HFFc6 (cell line): ENCODE measurements at regions not wholly inside any gene's neighbourhood (a gene's known extent, or its start where the extent isn't known, plus 50 kb on each side); places are given as distances from the start of the nearest gene placed in this dataset.
"Not testable (repeated sequence)": the region's sequence is repeated elsewhere in the genome, so short reads cannot be mapped to it uniquely, and the experiment has no call there.

Experiments
- DNase-seq: peaks from one replicate; pipeline ENCODE4 v3.0.0-alpha.2; 2018
- H3K27ac Mint-ChIP-seq: 2 replicates; pipeline ENCODE4 v1.8.0; 2020; ENCODE audit warnings: mild to moderate bottlenecking, mixed read lengths
- H3K27me3 Mint-ChIP-seq: 2 replicates; pipeline ENCODE4 v1.8.0; 2021; ENCODE audit warnings: mild to moderate bottlenecking, moderate library complexity, mixed read lengths; ENCODE audit not compliant: insufficient read depth
- H3K36me3 Mint-ChIP-seq: 2 replicates; pipeline ENCODE4 v1.8.0; 2021; ENCODE audit warnings: low read depth, mixed read lengths
- H3K4me1 Mint-ChIP-seq: 2 replicates; pipeline ENCODE4 v1.8.0; 2020; ENCODE audit warnings: low read depth, mixed read lengths
- H3K4me3 Mint-ChIP-seq: 2 replicates; pipeline ENCODE4 v1.8.0; 2020; ENCODE audit warnings: mild to moderate bottlenecking, moderate library complexity, mixed read lengths
- H3K9me3 Mint-ChIP-seq: 2 replicates; pipeline ENCODE4 v1.8.0; 2020; ENCODE audit warnings: mild to moderate bottlenecking, mixed read lengths
- TF ChIP-seq, protein P1 (sequence below): fragments of 200-600 bp; sonication (generic); IDR thresholded peaks from 2 replicates; pipeline ENCODE4 v1.5.0; 2021; ENCODE audit warnings: antibody characterized with exemption, mild to moderate bottlenecking

DNA sequence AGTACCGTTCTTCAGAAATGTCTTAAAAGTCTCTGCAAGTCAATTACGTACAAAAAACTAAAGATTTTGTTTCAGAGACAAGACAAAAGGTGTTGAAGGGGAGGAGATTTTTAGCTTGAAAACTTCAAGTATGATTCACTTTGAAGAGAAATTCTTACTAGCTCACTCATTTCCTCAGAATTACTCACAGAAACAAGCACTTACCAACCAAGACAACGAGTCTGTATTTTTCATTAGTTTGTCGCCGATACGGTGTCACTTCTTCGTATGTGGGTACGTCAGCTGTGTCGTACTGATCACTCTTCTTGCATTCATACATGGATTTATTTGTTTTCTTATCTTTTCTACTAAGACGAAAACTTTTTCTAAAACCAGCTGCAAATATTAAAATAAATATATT lies 90.6 kb upstream of the ODAD2 start:
- H3K27ac Mint-ChIP-seq = peak overlapping the region; percentile 93
- H3K9me3 Mint-ChIP-seq = peaks cover 20% of the 10 kb centered on the region
- H3K4me3 Mint-ChIP-seq = peak overlapping the region; percentile 68
- peaks cover 43% of the 10 kb centered on the region for H3K36me3 Mint-ChIP-seq
- TF ChIP-seq, protein P1, sequence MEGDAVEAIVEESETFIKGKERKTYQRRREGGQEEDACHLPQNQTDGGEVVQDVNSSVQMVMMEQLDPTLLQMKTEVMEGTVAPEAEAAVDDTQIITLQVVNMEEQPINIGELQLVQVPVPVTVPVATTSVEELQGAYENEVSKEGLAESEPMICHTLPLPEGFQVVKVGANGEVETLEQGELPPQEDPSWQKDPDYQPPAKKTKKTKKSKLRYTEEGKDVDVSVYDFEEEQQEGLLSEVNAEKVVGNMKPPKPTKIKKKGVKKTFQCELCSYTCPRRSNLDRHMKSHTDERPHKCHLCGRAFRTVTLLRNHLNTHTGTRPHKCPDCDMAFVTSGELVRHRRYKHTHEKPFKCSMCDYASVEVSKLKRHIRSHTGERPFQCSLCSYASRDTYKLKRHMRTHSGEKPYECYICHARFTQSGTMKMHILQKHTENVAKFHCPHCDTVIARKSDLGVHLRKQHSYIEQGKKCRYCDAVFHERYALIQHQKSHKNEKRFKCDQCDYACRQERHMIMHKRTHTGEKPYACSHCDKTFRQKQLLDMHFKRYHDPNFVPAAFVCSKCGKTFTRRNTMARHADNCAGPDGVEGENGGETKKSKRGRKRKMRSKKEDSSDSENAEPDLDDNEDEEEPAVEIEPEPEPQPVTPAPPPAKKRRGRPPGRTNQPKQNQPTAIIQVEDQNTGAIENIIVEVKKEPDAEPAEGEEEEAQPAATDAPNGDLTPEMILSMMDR = no peak
- DNase-seq = peak; percentile 91
- H3K27me3 Mint-ChIP-seq = peaks cover 2% of the 10 kb centered on the region; the same call in 1 of the 2 replicates
- peaks cover 55% of the 10 kb centered on the region for H3K4me1 Mint-ChIP-seq

DNA sequence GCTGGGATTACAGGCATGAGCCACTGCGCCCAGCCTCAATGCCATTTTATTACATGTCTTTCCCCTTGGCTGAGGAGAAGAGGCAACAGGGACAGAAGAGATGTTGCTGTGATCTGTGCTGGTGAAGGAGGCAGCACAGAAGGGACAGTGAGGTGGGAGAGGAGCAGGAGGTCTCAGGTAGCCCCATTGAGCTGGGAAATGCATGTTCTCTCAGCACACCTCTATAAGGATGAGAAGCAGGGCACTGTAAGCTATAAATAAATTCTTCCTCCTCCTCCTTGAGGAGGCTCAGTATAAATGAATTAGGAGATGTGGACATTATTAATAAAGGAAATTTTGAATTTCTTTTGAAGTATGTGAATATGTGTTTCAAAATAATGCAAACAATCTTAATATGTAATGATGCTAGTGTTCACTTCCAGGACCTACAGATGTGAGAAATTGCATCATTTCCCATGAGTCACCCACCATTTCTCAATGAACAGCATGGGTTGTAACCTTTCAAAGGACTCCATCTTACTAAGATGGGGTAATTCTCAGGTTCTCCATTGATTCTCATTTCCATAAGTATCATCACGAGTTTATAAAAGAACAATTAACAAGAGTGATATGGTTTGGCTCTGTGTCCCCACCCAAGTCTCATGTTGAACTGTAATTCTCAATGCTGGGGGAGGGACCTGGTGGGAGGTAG lies 88.9 kb upstream of the ODAD2 start:
- Mint-ChIP-seq H3K27ac (peak overlapping the region; percentile 93), H3K4me3 (peak overlapping the region; percentile 37; the same call in 1 of the 2 replicates), H3K9me3 (peaks cover 20% of the 10 kb centered on the region), H3K27me3 (peaks cover 2% of the 10 kb centered on the region; the same call in 1 of the 2 replicates), H3K36me3 (peaks cover 54% of the 10 kb centered on the region), H3K4me1 (peaks cover 51% of the 10 kb centered on the region)
- DNase-seq = peak; percentile 44
- TF ChIP-seq, protein P1 = no peak

DNA sequence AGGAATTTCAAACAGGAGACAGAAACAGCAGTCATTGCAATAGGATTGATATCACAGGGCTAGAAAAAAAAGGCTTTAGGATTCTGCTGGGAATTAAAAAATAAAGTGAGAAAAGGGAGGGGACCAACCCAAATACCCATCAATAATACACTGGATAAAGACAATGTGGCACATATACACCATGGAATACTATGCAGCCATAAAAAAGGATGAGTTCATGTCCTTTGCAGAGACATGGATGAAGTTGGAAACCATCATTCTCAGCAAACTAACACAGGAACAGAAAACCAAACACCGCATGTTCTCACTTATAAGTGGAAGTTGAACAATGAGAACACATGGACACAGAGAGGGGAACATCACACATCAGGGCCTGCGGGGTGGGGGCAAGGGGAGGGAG lies 86.9 kb upstream of the ODAD2 start:
- not testable (repeated sequence) for H3K27me3 Mint-ChIP-seq, DNase-seq, H3K4me3 Mint-ChIP-seq
- Mint-ChIP-seq H3K4me1 (peaks cover 52% of the 10 kb centered on the region), H3K27ac (peak overlapping the region; percentile 52), H3K9me3 (peaks cover 20% of the 10 kb centered on the region), H3K36me3 (peaks cover 62% of the 10 kb centered on the region)

DNA sequence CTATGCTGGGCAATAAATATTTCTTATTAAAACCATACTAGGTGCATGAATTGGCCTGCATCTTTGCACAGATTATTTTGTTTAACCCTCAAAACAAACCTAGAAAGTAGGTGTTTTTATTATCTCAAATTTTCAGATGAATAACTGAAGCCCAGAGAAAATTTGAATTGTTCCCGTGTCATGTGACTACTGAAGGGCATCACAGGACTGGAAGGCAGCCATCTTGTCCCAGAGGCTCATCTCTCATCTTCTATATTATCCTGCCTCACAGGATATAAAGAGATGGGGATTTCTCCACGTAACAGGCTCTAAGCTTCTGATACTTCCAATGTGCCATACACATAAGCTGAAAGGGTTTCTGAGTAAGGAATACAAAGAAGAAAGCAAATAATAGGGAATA lies 84.0 kb upstream of the ODAD2 start:
- no peak overlapping the region for H3K27ac Mint-ChIP-seq
- TF ChIP-seq, protein P1 = no peak
- peaks cover 2% of the 10 kb centered on the region for H3K27me3 Mint-ChIP-seq
- no peak for DNase-seq
- peaks cover 52% of the 10 kb centered on the region for H3K4me1 Mint-ChIP-seq
- peaks cover 20% of the 10 kb centered on the region for H3K9me3 Mint-ChIP-seq
- no peak overlapping the region for H3K4me3 Mint-ChIP-seq
- H3K36me3 Mint-ChIP-seq = peaks cover 67% of the 10 kb centered on the region

DNA sequence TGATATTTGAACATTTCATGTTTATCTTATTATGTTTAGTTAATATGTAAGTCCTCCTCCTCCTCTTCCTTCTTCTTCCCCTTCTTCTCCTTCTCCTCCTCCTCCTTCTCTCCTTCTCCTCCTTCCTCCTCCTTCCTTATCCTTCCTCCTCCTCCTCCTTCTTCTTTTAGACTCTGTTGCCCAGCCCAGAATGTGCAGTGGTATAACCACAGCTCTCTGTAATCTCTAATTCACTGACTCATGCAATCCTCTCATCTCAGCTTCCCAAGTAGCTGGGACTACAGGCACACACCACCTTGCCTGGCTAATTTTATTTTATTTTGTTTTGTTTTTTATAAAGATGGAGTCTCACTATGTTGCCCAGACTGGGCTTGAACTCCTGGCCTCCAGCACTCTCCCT lies 83.4 kb upstream of the ODAD2 start:
- no peak for DNase-seq

DNA sequence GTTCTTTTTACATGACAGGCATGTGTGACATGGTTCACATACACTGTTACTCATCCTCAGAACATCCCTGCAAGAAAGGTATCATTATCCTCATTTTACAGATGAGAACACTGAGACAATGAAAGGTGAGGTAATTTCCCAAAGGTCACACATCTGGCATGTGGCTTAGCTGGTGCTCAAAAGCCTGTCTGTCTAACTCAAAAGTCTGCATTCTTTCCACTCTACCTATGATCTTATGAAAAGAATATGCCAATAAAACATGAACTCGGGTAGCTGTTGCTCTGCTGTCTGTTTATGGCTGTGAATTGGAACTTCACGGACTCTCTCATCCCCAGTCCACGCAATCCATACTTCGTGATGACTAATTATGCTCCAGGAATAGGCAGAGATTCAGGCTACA lies 79.0 kb upstream of the ODAD2 start:
- no peaks in the 10 kb centered on the region; the same call in 1 of the 2 replicates for H3K9me3 Mint-ChIP-seq
- TF ChIP-seq, protein P1 = no peak
- peaks cover 25% of the 10 kb centered on the region for H3K36me3 Mint-ChIP-seq
- H3K4me1 Mint-ChIP-seq = peaks cover 57% of the 10 kb centered on the region
- H3K27ac Mint-ChIP-seq = peak overlapping the region; percentile 87
- H3K4me3 Mint-ChIP-seq = peak overlapping the region; percentile 85
- peak; percentile 85 for DNase-seq
- H3K27me3 Mint-ChIP-seq = peaks cover 2% of the 10 kb centered on the region

More for the DNA sequence above, 83.4 kb upstream of the ODAD2 start:
- H3K27ac Mint-ChIP-seq = peak overlapping the region; percentile 42
- peaks cover 62% of the 10 kb centered on the region for H3K36me3 Mint-ChIP-seq
- no peak overlapping the region for H3K4me3 Mint-ChIP-seq
- TF ChIP-seq, protein P1 = no peak
- peaks cover 2% of the 10 kb centered on the region for H3K27me3 Mint-ChIP-seq
- H3K9me3 Mint-ChIP-seq = peaks cover 16% of the 10 kb centered on the region
- H3K4me1 Mint-ChIP-seq = peaks cover 52% of the 10 kb centered on the region
